PC-9 (cell line): ENCODE measurements at regions not wholly inside any gene's neighbourhood (a gene's known extent, or its start where the extent isn't known, plus 50 kb on each side); places are given as distances from the start of the nearest gene placed in this dataset.

Experiments used
- EZH2 ChIP-seq: fragments of 200-600 bp; sonication (generic); IDR thresholded peaks from 2 replicates; pipeline ENCODE4 v1.8.0; 2017; ENCODE audit warnings: antibody characterized with exemption, low read depth
- TF ChIP-seq, protein P1 (sequence below): fragments of 200-600 bp; sonication (generic); conservative IDR thresholded peaks from 2 replicates; pipeline ENCODE4 v1.6.1; 2017; ENCODE audit warnings: mixed run types, antibody characterized with exemption, mild to moderate bottlenecking, moderate library complexity

DNA sequence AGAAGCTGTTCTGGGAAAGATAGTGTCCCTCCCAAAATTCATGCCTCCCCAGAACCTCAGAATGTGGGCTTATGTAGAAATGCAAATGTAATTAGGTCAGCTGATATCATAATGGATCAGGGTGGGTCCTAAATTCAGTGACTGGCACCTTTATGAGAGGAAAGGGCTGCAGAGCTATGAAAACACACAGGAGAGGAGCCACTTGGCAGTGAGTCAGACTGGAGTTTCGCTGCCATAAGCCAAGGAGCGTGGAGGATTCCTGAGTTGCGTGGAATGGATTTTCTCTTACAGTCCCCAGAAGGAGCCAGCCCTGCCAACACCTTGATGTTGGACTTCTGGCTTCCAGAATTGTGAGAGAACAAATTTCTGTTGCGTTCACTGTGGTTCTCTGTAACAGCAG is 249.8 kb upstream of the PMEPA1 start:
- TF ChIP-seq, protein P1, sequence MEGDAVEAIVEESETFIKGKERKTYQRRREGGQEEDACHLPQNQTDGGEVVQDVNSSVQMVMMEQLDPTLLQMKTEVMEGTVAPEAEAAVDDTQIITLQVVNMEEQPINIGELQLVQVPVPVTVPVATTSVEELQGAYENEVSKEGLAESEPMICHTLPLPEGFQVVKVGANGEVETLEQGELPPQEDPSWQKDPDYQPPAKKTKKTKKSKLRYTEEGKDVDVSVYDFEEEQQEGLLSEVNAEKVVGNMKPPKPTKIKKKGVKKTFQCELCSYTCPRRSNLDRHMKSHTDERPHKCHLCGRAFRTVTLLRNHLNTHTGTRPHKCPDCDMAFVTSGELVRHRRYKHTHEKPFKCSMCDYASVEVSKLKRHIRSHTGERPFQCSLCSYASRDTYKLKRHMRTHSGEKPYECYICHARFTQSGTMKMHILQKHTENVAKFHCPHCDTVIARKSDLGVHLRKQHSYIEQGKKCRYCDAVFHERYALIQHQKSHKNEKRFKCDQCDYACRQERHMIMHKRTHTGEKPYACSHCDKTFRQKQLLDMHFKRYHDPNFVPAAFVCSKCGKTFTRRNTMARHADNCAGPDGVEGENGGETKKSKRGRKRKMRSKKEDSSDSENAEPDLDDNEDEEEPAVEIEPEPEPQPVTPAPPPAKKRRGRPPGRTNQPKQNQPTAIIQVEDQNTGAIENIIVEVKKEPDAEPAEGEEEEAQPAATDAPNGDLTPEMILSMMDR = no peak
- TF ChIP-seq EZH2 = no peak
